NOMO-1 treated with dmso at 0.1 percent for 144 hours (cell line): ENCODE measurements at regions not wholly inside any gene's neighbourhood (a gene's known extent, or its start where the extent isn't known, plus 50 kb on each side); places are given as distances from the start of the nearest gene placed in this dataset.

Source experiments
- DNase-seq: peaks from one replicate; lab custom pipeline; 2025; ENCODE audit not compliant: unreplicated experiment; lab: John Stamatoyannopoulos, UW

DNA sequence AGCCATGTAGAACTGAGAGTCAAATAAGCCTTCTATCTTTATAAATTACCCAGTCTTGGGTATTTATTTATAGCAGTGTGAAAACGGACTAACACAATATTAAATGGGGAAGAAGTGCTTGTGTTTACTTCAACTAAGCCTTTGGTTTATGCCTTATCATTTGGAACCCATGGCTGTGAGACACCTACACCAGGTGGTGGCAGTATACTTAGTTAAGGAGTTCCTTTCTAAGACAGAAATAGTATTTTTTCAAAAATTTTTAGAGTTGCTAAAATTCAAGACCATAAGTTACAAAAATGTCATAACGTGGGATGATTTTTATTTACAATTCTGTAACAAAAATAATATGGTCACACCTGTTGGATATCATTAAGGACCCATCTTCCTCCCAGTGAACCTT is 354.5 kb upstream of the SOX14 start:
- DNase-seq: no peak

DNA sequence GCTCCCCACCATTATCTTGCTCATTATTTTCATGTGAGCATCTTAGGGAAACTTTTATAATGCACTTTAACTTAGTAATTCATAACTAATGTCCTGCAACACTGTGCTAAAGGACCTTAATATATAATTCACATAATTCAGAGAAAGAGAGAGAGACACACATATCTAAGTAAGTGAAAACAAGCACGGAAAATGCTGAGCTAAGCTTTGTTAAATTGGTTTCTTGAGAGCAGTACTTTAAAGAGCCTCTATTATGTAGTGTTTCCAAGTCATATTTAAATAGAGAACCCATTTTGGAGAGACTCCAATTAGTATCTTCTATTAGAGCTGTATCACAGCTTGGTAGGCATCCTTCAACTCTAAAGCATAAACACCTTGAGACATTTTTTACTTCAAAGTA is 354.1 kb upstream of the SOX14 start:
- DNase-seq: no peak

GRCh38 chr3:137420198-137420995 is 343.7 kb upstream of the SOX14 start:
- DNase-seq: no peak

DNA sequence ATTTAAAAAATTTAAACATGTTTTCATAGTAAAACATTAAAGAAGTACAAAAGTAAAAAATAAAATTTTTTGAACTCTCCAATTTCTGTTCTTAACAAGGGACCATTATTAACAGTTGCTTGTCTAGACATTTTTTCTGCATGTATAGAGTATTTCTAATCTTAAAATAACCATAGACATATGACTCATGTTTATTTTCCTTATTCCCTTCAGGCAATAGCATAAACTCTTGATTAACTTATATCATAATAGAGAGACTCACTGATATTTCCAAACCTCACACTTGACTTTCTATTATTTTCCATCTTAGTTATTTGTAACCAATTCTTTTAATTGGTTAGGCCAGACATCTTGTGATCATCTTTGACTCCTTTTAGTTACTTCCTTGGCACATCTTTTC is 325.6 kb upstream of the SOX14 start:
- no peak for DNase-seq

- DNase-seq: no peak
These were observed 303.2 kb upstream of the SOX14 start for GRCh38 chr3:137460944-137461343.

GRCh38 chr3:137463131-137463530 is 301.0 kb upstream of the SOX14 start:
- DNase-seq: no peak

DNA sequence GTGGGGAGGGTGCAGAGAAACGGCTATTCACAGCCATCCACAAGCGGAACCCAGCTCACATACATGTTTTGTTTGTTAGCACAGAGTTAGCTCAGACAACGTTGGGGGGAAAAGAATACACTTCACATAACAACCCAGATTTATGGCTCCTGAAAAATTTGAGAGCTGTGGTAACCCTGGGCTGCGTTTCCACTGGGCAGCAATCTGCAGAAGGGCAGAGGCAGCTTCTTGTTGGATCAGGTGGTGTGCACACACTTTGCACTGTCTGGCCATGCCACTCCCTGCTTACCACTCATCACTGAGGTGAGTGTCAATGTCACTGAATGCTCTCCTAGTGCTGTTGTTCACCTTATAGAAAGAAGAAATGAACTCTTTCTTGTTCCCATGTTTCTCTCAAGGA is 299.8 kb upstream of the SOX14 start:
- no peak for DNase-seq

GRCh38 chr3:137468446-137468845 is 295.7 kb upstream of the SOX14 start:
- no peak for DNase-seq

GRCh38 chr3:137469263-137469662 is 294.9 kb upstream of the SOX14 start:
- DNase-seq: no peak

DNA sequence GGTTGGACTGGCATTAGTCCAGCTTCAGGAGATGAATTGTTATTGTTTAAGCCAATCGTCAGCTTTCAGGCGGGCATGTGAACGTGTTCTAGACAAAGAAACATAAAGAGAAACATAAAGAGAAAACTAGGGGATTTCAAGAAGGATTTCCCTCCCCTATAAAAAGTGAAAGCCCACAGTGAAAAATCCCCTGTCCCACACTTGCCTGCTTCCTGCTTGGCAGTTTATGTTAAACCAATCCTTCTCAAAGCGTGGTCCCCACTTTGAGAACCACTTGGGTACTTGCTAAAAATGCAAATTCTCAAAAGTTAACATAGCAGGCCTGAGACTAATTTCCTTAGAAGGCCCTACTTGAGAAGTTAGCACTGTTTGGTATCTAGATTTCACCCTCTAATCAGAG is 293.0 kb upstream of the SOX14 start:
- no peak for DNase-seq

DNA sequence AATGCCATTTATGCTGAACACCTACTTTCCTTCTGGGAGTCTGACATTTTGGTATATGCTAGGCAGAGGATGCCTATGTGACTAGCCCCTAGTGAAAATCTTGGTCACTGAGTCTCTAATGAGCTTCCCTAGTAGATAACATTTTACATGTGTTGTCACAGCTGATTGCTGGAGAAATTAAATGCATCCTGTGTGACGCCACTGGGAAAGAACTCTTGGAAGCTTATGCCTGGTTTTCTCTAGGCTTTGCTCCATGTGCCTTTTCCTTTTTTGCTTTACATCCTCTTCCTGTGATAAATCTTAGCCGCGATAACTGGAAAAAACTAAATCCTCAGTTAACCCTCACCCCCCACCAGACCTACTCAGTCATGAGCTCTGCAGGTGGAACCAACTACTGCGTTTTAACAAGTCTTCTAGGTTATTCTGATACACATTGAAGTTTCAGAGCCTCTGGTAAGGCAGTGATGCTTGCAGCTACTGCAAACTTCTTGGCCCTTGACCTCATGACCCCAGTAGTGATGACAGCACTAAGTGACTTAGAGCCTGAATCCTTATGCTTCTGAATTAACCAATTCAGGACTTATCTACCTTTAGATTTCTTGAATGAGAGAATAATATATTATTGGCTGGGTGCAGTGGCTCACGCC is 292.4 kb upstream of the SOX14 start:
- DNase-seq: no peak

GRCh38 chr3:137477614-137478013 is 286.5 kb upstream of the SOX14 start:
- no peak for DNase-seq

DNA sequence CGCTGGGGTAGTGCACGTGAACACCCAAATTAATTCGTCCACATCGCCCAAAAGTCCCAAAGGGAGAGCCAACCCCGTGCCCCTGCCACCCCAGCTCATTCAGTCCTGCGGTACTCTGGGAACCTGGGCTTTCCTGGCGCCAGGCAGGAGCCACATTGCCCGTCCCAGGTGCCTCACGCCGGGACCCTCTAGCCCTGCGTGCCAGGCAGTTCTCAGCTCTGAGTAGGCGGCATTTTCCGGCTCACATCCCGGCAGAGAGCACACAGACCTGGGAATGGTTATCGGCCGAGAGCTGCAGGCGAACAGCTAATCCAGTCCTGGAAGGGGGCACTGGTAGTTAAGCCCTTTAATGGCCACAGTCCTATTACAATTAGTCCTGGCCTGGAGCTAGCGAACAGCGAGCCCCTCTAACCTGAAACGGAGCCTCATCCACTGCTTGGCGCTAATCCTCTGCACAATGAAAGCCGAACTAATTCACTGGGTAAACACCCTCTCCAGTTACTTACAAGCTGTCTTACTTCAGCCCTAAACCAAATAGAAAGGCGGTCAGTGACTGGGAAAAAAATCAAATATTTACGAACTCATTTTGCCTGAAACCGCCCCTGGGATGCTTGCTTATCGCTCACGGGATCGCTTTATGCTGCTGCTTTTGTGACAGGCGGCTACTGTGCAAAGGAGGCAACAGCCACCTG is 254.6 kb upstream of the SOX14 start:
- no peak for DNase-seq

GRCh38 chr3:137511655-137512054 is 252.5 kb upstream of the SOX14 start:
- no peak for DNase-seq

DNA sequence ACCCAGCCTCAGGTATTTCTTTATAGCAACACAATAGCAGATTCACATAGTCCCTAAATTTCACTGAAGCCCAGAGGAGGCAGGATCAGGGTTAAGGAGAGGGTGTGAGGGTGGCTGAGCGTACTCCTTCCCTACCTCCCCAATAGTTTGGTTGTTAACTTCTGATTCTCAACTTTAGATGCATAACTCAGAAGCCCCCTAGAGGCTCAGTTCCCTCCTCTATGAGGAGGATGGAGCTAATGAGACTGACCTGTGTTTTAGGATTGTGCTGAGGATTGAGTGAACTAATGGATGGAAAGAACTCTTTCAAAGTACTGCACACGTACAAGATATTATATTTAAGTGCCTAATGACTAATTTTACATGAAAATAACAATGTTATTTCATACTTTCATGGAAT is 249.3 kb upstream of the SOX14 start:
- no peak for DNase-seq

GRCh38 chr3:137519602-137520001 is 244.5 kb upstream of the SOX14 start:
- no peak for DNase-seq

- no peak for DNase-seq
These were observed 239.4 kb upstream of the SOX14 start for GRCh38 chr3:137524751-137525150.

GRCh38 chr3:137525471-137525870 is 238.6 kb upstream of the SOX14 start:
- no peak for DNase-seq

GRCh38 chr3:137542049-137542448 is 222.1 kb upstream of the SOX14 start:
- DNase-seq: no peak

DNA sequence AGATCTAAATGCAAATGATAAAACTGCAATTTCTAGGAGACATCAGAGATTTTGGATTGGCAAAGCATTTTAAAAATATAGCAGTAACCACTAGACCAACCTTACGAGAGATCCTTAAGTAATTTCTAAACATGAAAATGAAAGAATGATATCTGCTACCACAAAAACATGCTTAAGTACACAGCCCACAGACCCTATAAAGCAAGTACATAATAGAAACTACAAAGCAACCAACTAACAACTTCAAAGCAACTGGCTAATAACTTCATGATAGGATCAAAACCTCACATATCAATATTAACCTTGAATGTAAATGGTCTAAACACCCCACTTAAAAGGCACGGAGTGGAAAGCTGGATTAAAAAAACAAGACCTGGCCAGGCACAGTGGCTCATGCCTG is 209.9 kb upstream of the SOX14 start:
- no peak for DNase-seq

DNA sequence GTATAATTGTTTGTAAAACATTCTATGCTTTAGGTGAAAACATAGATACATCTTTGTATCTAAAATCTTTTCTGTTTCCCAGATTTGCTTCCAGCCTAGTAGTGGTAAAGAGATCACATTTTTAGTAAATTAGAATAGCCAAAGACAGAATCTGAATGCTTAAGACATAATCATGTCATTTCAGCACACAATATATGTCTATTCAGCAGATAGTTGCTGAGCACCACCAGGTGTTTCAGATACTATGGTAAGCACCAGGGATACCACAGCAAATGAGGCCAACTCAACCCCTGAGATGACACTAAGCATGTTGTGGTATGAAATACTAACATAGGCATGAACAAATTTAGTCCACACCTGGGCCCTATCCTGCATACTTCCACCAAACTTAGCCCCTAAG is 195.2 kb upstream of the SOX14 start:
- DNase-seq: no peak

DNA sequence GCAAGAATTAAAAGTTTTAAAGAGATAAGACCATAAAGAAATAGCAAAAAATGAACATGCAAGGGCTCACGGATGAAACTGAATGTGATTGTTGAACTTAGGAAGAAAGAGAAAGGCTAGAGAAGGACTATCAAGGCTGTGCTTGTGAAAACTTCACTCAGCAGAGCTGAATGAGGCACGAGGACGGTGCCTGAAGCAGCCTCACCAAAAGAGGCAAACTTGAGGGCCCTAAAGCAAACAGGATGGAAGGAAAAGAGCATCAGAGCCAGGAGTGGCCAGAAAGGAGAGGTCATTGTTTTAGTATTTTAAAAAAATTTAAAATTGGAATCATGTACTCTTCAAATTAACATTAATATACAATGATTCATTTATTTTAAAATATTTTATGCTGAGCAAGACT is 191.2 kb upstream of the SOX14 start:
- no peak for DNase-seq
